Fibroblast of lung (primary cell): ENCODE measurements at regions not wholly inside any gene's neighbourhood (a gene's known extent, or its start where the extent isn't known, plus 50 kb on each side); places are given as distances from the start of the nearest gene placed in this dataset.
A peak's percentile ranks its signal among the peaks of the same experiment; 100 is the strongest.

Source experiments
- DNase-seq, 2 donors: peaks; one replicate each; pipeline versions ENCODE4 v3.0.0 to v3.0.0-alpha.2; 2010; ENCODE audit warnings: low read depth in 2 of 2
- H2AFZ ChIP-seq: 2 replicates; pipeline ENCODE4 v1.5.1; 2012; ENCODE audit warnings: low read length, control low read depth, inconsistent platforms
- H3K27ac ChIP-seq: 2 replicates; pipeline ENCODE4 v1.5.1; 2011; ENCODE audit warnings: low read length, control low read depth; ENCODE audit not compliant: insufficient read depth
- H3K27me3 ChIP-seq: 2 replicates; pipeline ENCODE4 v1.5.1; 2011; ENCODE audit warnings: mild to moderate bottlenecking, low read length; ENCODE audit not compliant: control insufficient read depth, insufficient read depth
- H3K36me3 ChIP-seq: 2 replicates; pipeline ENCODE4 v1.5.1; 2011; ENCODE audit warnings: low read length; ENCODE audit not compliant: control insufficient read depth, insufficient read depth
- H3K4me1 ChIP-seq: 2 replicates; pipeline ENCODE4 v1.5.1; 2011; ENCODE audit warnings: low read length; ENCODE audit not compliant: control insufficient read depth, insufficient read depth; ENCODE audit errors: extremely low read depth
- H3K4me2 ChIP-seq: 2 replicates; pipeline ENCODE4 v1.5.1; 2011; ENCODE audit warnings: low read length, control low read depth; ENCODE audit not compliant: insufficient read depth; ENCODE audit errors: extremely low read depth
- H3K4me3 ChIP-seq, 4 experiments: fragments of 200-600 bp in 1 of 4; sonication (generic) in 1 of 4; replicated peaks in 1 of 4; 2 replicates each; pipeline ENCODE4 v1.5.1; 2011 to 2016; ENCODE audit warnings: low read length in 4 of 4, low read depth in 3 of 4, mild to moderate bottlenecking in 3 of 4, control low read depth in 2 of 4, inconsistent platforms in 1 of 4, mixed read lengths in 1 of 4; ENCODE audit not compliant: insufficient read depth in 1 of 4; ENCODE audit errors: control extremely low read depth in 1 of 4
- H3K79me2 ChIP-seq: 2 replicates; pipeline ENCODE4 v1.5.1; 2012; ENCODE audit warnings: mild to moderate bottlenecking, low read length, inconsistent platforms; ENCODE audit not compliant: control insufficient read depth, insufficient read depth
- H3K9ac ChIP-seq: 2 replicates; pipeline ENCODE4 v1.5.1; 2011; ENCODE audit warnings: mild to moderate bottlenecking, low read length, control low read depth; ENCODE audit not compliant: insufficient read depth
- H3K9me3 ChIP-seq: 2 replicates; pipeline ENCODE4 v1.5.1; 2012; ENCODE audit warnings: low read depth, low read length; ENCODE audit not compliant: control insufficient read depth, insufficient read depth
- H4K20me1 ChIP-seq: 2 replicates; pipeline ENCODE4 v1.5.1; 2011; ENCODE audit warnings: low read length; ENCODE audit not compliant: control insufficient read depth, insufficient read depth; ENCODE audit errors: extremely low read depth
- EZH2 ChIP-seq: IDR thresholded peaks from 2 replicates; pipeline ENCODE4 v1.5.1; 2012; ENCODE audit warnings: low read length, control low read depth, mild to moderate bottlenecking; ENCODE audit errors: missing control alignments
- TF ChIP-seq, protein P1 (sequence below), 2 donors: IDR thresholded peaks in 1 of 2; conservative IDR thresholded peaks in 1 of 2; 1 replicate in 1 of 2; 2 replicates in 1 of 2; pipeline ENCODE4 v1.5.1; 2011 to 2012; ENCODE audit warnings: low read length in 2 of 2, control low read depth in 1 of 2, inconsistent platforms in 1 of 2, low read depth in 1 of 2, mild to moderate bottlenecking in 1 of 2

DNA sequence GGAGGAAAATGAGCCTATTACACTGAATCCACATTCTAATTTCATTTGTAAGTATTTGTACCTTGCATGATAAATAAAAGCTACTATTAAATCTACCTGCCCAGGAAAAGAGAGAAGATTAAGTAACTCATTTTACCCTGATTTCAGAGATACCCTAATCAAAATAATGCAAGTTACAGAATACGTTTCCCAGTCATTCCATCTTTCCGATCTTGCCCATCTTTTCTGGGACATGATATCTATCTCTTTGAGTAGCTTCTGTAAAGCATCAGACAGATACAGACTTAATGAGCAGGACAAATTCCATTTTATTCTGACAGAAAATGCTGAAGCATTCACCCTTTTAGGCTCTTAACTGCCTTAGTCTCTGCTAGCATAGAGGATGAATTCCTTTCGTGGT is 56.6 kb downstream of the SPRY2 start:
- Histone ChIP-seq H3K9ac (no peak overlapping the region), H4K20me1 (no peaks in the 10 kb centered on the region), H3K27me3 (no peaks in the 10 kb centered on the region), H3K4me3 (no peak overlapping the region), H3K4me1 (no peaks in the 10 kb centered on the region), H3K79me2 (no peaks in the 10 kb centered on the region), H3K9me3 (no peaks in the 10 kb centered on the region), H2AFZ (no peak overlapping the region), H3K27ac (no peak overlapping the region), H3K4me2 (no peak overlapping the region), H3K36me3 (no peaks in the 10 kb centered on the region)
- no peak for DNase-seq
- TF ChIP-seq EZH2: no peak
- TF ChIP-seq, protein P1, sequence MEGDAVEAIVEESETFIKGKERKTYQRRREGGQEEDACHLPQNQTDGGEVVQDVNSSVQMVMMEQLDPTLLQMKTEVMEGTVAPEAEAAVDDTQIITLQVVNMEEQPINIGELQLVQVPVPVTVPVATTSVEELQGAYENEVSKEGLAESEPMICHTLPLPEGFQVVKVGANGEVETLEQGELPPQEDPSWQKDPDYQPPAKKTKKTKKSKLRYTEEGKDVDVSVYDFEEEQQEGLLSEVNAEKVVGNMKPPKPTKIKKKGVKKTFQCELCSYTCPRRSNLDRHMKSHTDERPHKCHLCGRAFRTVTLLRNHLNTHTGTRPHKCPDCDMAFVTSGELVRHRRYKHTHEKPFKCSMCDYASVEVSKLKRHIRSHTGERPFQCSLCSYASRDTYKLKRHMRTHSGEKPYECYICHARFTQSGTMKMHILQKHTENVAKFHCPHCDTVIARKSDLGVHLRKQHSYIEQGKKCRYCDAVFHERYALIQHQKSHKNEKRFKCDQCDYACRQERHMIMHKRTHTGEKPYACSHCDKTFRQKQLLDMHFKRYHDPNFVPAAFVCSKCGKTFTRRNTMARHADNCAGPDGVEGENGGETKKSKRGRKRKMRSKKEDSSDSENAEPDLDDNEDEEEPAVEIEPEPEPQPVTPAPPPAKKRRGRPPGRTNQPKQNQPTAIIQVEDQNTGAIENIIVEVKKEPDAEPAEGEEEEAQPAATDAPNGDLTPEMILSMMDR (conservative IDR thresholded peaks at IDR 0.05 in 1 of 2, IDR thresholded peaks at IDR 0.05 in 1 of 2; ENCODE audit: low read depth in 1 of 2, low read length in 2 of 2): no peak

GRCh38 chr13:80278706-80279105 is 62.2 kb downstream of the SPRY2 start:
- H3K4me2 ChIP-seq: no peak overlapping the region
- no peak overlapping the region for H3K27ac ChIP-seq
- H3K79me2 ChIP-seq: no peaks in the 10 kb centered on the region
- H3K9me3 ChIP-seq: no peaks in the 10 kb centered on the region
- no peak for TF ChIP-seq EZH2
- TF ChIP-seq, protein P1 (conservative IDR thresholded peaks at IDR 0.05 in 1 of 2, IDR thresholded peaks at IDR 0.05 in 1 of 2; ENCODE audit: low read depth in 1 of 2, low read length in 2 of 2): no peak
- H3K4me1 ChIP-seq: no peaks in the 10 kb centered on the region
- H3K4me3 ChIP-seq: no peak overlapping the region
- no peak for DNase-seq
- H3K36me3 ChIP-seq: no peaks in the 10 kb centered on the region
- H4K20me1 ChIP-seq: no peaks in the 10 kb centered on the region
- H3K27me3 ChIP-seq: no peaks in the 10 kb centered on the region
- no peak overlapping the region for H3K9ac ChIP-seq
- no peak overlapping the region for H2AFZ ChIP-seq

GRCh38 chr13:80276371-80277289 is 64.3 kb downstream of the SPRY2 start:
- no peak overlapping the region for H3K4me3 ChIP-seq
- no peak for TF ChIP-seq EZH2
- TF ChIP-seq, protein P1 (conservative IDR thresholded peaks at IDR 0.05 in 1 of 2, IDR thresholded peaks at IDR 0.05 in 1 of 2; ENCODE audit: low read depth in 1 of 2, low read length in 2 of 2): no peak
- H3K79me2 ChIP-seq: no peaks in the 10 kb centered on the region
- no peaks in the 10 kb centered on the region for H3K9me3 ChIP-seq
- H4K20me1 ChIP-seq: no peaks in the 10 kb centered on the region
- H3K36me3 ChIP-seq: no peaks in the 10 kb centered on the region
- no peak overlapping the region for H3K4me2 ChIP-seq
- H3K4me1 ChIP-seq: no peaks in the 10 kb centered on the region
- no peaks in the 10 kb centered on the region for H3K27me3 ChIP-seq
- H2AFZ ChIP-seq: no peak overlapping the region
- H3K27ac ChIP-seq: no peak overlapping the region
- no peak overlapping the region for H3K9ac ChIP-seq
- peak in 1 of 2 donors; percentile 79 for DNase-seq
